ENCODE measurements at regions not wholly inside any gene's neighbourhood (a gene's known extent, or its start where the extent isn't known, plus 50 kb on each side); places are given as distances from the start of the nearest gene placed in this dataset.

DNA sequence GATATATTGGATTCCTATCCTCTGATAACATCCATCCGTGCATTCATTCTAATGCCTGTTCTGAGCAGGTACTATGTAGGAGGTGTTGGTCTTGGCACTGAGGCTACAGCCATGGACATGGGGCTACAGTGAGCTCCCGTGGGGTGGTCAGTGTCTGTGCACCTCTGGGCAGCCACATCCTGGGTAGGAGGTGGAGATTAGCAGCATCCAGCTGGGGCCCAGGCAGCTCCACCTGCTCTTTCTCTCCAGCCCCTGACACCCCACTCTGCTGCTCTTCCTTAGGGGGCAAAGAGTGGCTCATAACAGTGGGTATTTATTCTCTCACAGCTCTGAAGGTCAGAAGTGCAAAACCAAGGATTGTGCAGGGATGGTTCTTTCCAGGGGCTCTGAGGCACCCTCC lies 292.0 kb upstream of the SFSWAP start:
- H3K9ac ChIP-seq (ENCODE audit: low read length): no peak overlapping the region
- no peak overlapping the region for H3K27ac ChIP-seq (ENCODE audit: low read length)
- no peaks in the 10 kb centered on the region for H3K4me1 ChIP-seq (ENCODE audit: low read length)
- H3K4me2 ChIP-seq (ENCODE audit: low read depth, low read length, poor library complexity, severe bottlenecking): no peak overlapping the region
- H2AFZ ChIP-seq (ENCODE audit: low read length): no peak overlapping the region
- H3K36me3 ChIP-seq (ENCODE audit: insufficient read depth, low read length): no peaks in the 10 kb centered on the region
- H3K9me3 ChIP-seq (ENCODE audit: low read length): no peaks in the 10 kb centered on the region
- no peaks in the 10 kb centered on the region for H3K27me3 ChIP-seq (ENCODE audit: low read length)
- H3K9me2 ChIP-seq (replicated peaks; ENCODE audit: insufficient read depth, low read length): no peaks in the 10 kb centered on the region
- no peak overlapping the region for H3K4me3 ChIP-seq (ENCODE audit: low read length)
- H4K20me1 ChIP-seq (ENCODE audit: insufficient read depth, low read depth, low read length): no peaks in the 10 kb centered on the region
- no peaks in the 10 kb centered on the region for H3K79me2 ChIP-seq (ENCODE audit: low read length)
- DNase-seq: peak; percentile 4

GRCh38 chr12:131420867-131421447 lies 289.9 kb upstream of the SFSWAP start:
- no peaks in the 10 kb centered on the region for H3K9me2 ChIP-seq (replicated peaks; ENCODE audit: insufficient read depth, low read length)
- H3K4me1 ChIP-seq (ENCODE audit: low read length): no peaks in the 10 kb centered on the region
- H3K27me3 ChIP-seq (ENCODE audit: low read length): 0 out of 2 replicates have a peak, but pooled peaks cover 3% of the 10 kb centered on the region
- H3K79me2 ChIP-seq (ENCODE audit: low read length): no peaks in the 10 kb centered on the region
- DNase-seq: peak; percentile 15
- H2AFZ ChIP-seq (ENCODE audit: low read length): no peak overlapping the region
- H3K27ac ChIP-seq (ENCODE audit: low read length): no peak overlapping the region
- H3K36me3 ChIP-seq (ENCODE audit: insufficient read depth, low read length): no peaks in the 10 kb centered on the region
- no peak overlapping the region for H3K4me2 ChIP-seq (ENCODE audit: low read depth, low read length, poor library complexity, severe bottlenecking)
- no peak overlapping the region for H3K4me3 ChIP-seq (ENCODE audit: low read length)
- H4K20me1 ChIP-seq (ENCODE audit: insufficient read depth, low read depth, low read length): no peaks in the 10 kb centered on the region
- peaks cover 3% of the 10 kb centered on the region; the same call in 1 of the 2 replicates for H3K9me3 ChIP-seq (ENCODE audit: low read length)
- H3K9ac ChIP-seq (ENCODE audit: low read length): no peak overlapping the region

DNA sequence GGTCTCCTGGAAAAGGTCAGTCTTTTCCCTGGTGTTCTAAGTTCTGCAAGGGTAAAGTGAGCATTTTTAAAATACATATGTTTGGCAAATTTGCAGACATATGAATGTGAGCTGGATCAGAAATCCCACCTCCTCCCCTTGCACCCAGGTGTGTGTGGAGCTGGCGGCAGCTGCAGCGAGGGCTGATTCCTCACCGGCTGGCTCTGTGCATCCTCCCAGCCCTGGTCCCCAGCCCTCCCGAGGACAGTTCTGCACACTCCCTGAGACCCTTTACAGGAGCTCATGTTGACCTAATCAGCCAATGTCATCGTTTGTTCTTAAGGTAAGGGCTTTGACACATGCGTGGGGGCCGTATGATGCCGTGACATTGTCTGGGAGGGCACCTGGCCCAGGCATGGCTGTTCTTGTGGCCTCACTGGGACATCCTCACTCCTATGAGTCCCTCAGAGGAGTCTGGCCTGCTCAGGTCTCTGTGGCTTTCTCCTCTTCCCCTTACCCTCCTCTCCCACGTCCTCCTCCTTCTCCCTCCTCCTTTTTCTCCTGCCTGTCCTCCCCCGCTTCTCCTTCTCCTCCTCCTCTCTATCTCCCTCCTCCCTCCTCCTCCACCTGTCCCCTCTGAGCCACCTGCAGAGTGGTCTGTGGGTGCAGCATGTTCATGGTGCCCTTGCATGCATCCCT lies 289.2 kb upstream of the SFSWAP start:
- Histone ChIP-seq H3K36me3 (ENCODE audit: insufficient read depth, low read length) (no peaks in the 10 kb centered on the region), H3K79me2 (ENCODE audit: low read length) (no peaks in the 10 kb centered on the region), H3K4me1 (ENCODE audit: low read length) (no peaks in the 10 kb centered on the region), H3K9me2 (replicated peaks; ENCODE audit: insufficient read depth, low read length) (no peaks in the 10 kb centered on the region), H3K27me3 (ENCODE audit: low read length) (0 out of 2 replicates have a peak, but pooled peaks cover 3% of the 10 kb centered on the region), H2AFZ (ENCODE audit: low read length) (no peak overlapping the region), H3K9me3 (ENCODE audit: low read length) (peaks cover 3% of the 10 kb centered on the region; the same call in 1 of the 2 replicates), H3K4me3 (ENCODE audit: low read length) (no peak overlapping the region), H3K27ac (ENCODE audit: low read length) (no peak overlapping the region), H4K20me1 (ENCODE audit: insufficient read depth, low read depth, low read length) (no peaks in the 10 kb centered on the region), H3K9ac (ENCODE audit: low read length) (no peak overlapping the region), H3K4me2 (ENCODE audit: low read depth, low read length, poor library complexity, severe bottlenecking) (no peak overlapping the region)
- peak; percentile 20 for DNase-seq

GRCh38 chr12:131422187-131422520 lies 288.7 kb upstream of the SFSWAP start:
- no peaks in the 10 kb centered on the region for H3K79me2 ChIP-seq (ENCODE audit: low read length)
- H3K36me3 ChIP-seq (ENCODE audit: insufficient read depth, low read length): no peaks in the 10 kb centered on the region
- no peak overlapping the region for H3K4me2 ChIP-seq (ENCODE audit: low read depth, low read length, poor library complexity, severe bottlenecking)
- 0 out of 2 replicates have a peak, but pooled peaks cover 3% of the 10 kb centered on the region for H3K27me3 ChIP-seq (ENCODE audit: low read length)
- no peaks in the 10 kb centered on the region for H4K20me1 ChIP-seq (ENCODE audit: insufficient read depth, low read depth, low read length)
- no peaks in the 10 kb centered on the region for H3K4me1 ChIP-seq (ENCODE audit: low read length)
- H3K9me3 ChIP-seq (ENCODE audit: low read length): peaks cover 3% of the 10 kb centered on the region; the same call in 1 of the 2 replicates
- H3K9me2 ChIP-seq (replicated peaks; ENCODE audit: insufficient read depth, low read length): no peaks in the 10 kb centered on the region
- DNase-seq: peak; percentile 20
- no peak overlapping the region for H3K27ac ChIP-seq (ENCODE audit: low read length)
- H3K9ac ChIP-seq (ENCODE audit: low read length): no peak overlapping the region
- H2AFZ ChIP-seq (ENCODE audit: low read length): no peak overlapping the region
- no peak overlapping the region for H3K4me3 ChIP-seq (ENCODE audit: low read length)

DNA sequence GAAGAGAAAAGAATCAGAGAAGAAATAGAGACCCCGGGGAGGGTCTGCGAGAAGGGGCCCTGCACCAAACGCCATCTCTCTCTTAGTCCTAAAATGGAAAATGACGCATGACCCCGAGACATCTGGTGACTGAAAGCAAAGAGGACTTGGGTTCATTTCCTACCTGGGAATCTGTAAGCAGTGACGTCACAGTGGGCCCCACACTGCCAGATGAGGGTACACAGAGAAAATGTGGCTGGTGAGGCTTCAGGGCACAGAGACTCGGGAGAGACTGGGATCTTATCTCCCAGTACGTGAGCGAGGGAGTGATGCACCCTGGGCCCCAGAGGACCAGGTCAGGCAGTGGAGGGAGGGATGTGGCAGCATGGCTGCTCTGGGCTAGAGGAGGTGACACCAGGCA lies 288.1 kb upstream of the SFSWAP start:
- no peaks in the 10 kb centered on the region for H3K79me2 ChIP-seq (ENCODE audit: low read length)
- DNase-seq: peak; percentile 19

DNA sequence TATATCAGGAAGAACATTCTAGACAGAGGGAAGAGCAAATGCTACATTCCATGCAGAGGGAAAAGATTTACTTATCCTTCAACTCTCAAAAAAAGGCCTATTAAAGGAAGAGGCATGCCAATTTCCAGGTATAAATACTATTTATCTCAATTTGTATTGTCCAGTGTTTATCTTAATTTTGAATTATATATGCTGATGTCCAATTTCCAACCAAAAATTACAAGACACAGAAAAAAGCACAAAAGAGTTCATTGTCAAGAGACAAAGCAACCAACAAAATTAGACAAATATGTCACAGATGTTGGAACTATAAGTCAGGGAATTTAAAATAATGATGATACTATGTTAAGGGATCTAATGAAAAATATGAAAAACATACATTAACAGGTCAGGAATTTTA lies 286.6 kb upstream of the SFSWAP start:
- H3K9me3 ChIP-seq (ENCODE audit: low read length): peaks cover 3% of the 10 kb centered on the region; the same call in 1 of the 2 replicates
- DNase-seq: no peak
- H3K27me3 ChIP-seq (ENCODE audit: low read length): 0 out of 2 replicates have a peak, but pooled peaks cover 3% of the 10 kb centered on the region
- no peaks in the 10 kb centered on the region for H3K4me1 ChIP-seq (ENCODE audit: low read length)
- H3K4me3 ChIP-seq (ENCODE audit: low read length): no peak overlapping the region
- H3K9me2 ChIP-seq (replicated peaks; ENCODE audit: insufficient read depth, low read length): no peaks in the 10 kb centered on the region
- no peak overlapping the region for H2AFZ ChIP-seq (ENCODE audit: low read length)
- no peak overlapping the region for H3K4me2 ChIP-seq (ENCODE audit: low read depth, low read length, poor library complexity, severe bottlenecking)
- H4K20me1 ChIP-seq (ENCODE audit: insufficient read depth, low read depth, low read length): no peaks in the 10 kb centered on the region
- no peaks in the 10 kb centered on the region for H3K36me3 ChIP-seq (ENCODE audit: insufficient read depth, low read length)
- no peak overlapping the region for H3K27ac ChIP-seq (ENCODE audit: low read length)
- H3K9ac ChIP-seq (ENCODE audit: low read length): no peak overlapping the region
- H3K79me2 ChIP-seq (ENCODE audit: low read length): no peaks in the 10 kb centered on the region

More for the DNA sequence above, 288.1 kb upstream of the SFSWAP start:
- H3K4me1 ChIP-seq (ENCODE audit: low read length): no peaks in the 10 kb centered on the region
- H3K4me3 ChIP-seq (ENCODE audit: low read length): no peak overlapping the region
- H4K20me1 ChIP-seq (ENCODE audit: insufficient read depth, low read depth, low read length): no peaks in the 10 kb centered on the region
- H3K36me3 ChIP-seq (ENCODE audit: insufficient read depth, low read length): no peaks in the 10 kb centered on the region
- peaks cover 3% of the 10 kb centered on the region; the same call in 1 of the 2 replicates for H3K9me3 ChIP-seq (ENCODE audit: low read length)
- no peak overlapping the region for H3K27ac ChIP-seq (ENCODE audit: low read length)
- H3K9ac ChIP-seq (ENCODE audit: low read length): no peak overlapping the region
- H3K4me2 ChIP-seq (ENCODE audit: low read depth, low read length, poor library complexity, severe bottlenecking): no peak overlapping the region
- no peak overlapping the region for H2AFZ ChIP-seq (ENCODE audit: low read length)
- 0 out of 2 replicates have a peak, but pooled peaks cover 3% of the 10 kb centered on the region for H3K27me3 ChIP-seq (ENCODE audit: low read length)
- H3K9me2 ChIP-seq (replicated peaks; ENCODE audit: insufficient read depth, low read length): no peaks in the 10 kb centered on the region

- Histone ChIP-seq H3K36me3 (ENCODE audit: insufficient read depth, low read length) (no peaks in the 10 kb centered on the region), H3K4me2 (ENCODE audit: low read depth, low read length, poor library complexity, severe bottlenecking) (no peak overlapping the region), H3K9me2 (replicated peaks; ENCODE audit: insufficient read depth, low read length) (no peaks in the 10 kb centered on the region), H3K27me3 (ENCODE audit: low read length) (0 out of 2 replicates have a peak, but pooled peaks cover 3% of the 10 kb centered on the region), H3K79me2 (ENCODE audit: low read length) (no peaks in the 10 kb centered on the region), H2AFZ (ENCODE audit: low read length) (no peak overlapping the region), H3K27ac (ENCODE audit: low read length) (no peak overlapping the region), H3K9me3 (ENCODE audit: low read length) (peaks cover 3% of the 10 kb centered on the region; the same call in 1 of the 2 replicates), H3K9ac (ENCODE audit: low read length) (no peak overlapping the region), H3K4me3 (ENCODE audit: low read length) (no peak overlapping the region), H4K20me1 (ENCODE audit: insufficient read depth, low read depth, low read length) (no peaks in the 10 kb centered on the region), H3K4me1 (ENCODE audit: low read length) (no peaks in the 10 kb centered on the region)
- DNase-seq: no peak
These were observed 285.5 kb upstream of the SFSWAP start for GRCh38 chr12:131425112-131426075.

Data from Karpas-422 (cell line).